ENCODE measurements at regions not wholly inside any gene's neighbourhood (a gene's known extent, or its start where the extent isn't known, plus 50 kb on each side); places are given as distances from the start of the nearest gene placed in this dataset.
"Not testable (repeated sequence)": the region's sequence is repeated elsewhere in the genome, so short reads cannot be mapped to it uniquely, and the experiment has no call there.

DNA sequence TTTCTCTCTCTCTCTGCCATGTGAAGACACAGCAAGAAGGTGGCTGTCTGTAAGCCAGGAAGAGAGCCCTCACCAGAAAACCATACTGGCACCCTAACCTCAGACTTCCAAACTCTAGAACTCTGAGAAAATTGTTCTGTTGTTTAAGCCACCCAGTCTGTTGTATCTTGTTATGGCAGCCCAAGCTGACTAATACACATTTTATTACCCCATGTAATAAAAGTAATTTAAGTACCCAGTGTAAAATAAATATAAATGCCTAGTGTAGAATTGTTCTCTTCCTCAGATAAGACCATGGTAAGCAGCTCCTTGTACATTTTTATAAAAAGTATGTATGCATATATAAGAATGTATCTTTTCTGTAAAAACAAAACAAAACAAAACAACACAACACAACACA lies 119.7 kb downstream of the DTL start:
- Mint-ChIP-seq H3K27ac (no peak overlapping the region), H3K4me3 (no peak overlapping the region), H3K9me3 (peaks cover 0 to 3% of the 10 kb centered on the region in 2 donors), H3K27me3 (no peaks in the 10 kb centered on the region), H3K4me1 (peaks cover 0 to 3% of the 10 kb centered on the region in 2 donors), H3K36me3 (no peaks in the 10 kb centered on the region)
- no peak for DNase-seq
- no peak for ATAC-seq (replicated peaks)

DNA sequence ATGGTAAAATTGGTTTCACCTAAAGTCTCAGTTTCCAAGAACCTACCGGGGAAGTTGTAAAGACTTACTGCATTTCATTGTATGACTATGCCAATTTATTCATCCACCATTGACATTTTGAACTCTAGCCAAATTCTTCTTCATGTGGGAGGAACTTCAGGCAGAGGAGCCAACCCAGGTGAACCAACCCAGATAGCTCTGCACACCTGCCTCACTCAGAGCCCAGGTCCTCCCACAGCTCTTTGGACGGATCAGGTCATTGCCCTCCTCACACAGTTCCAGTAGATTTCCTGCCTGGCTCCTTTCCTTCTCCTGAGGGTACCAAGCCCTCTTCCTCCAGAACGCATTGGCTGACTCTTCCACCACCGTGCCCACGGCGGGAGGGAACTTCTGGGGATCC lies 121.7 kb downstream of the DTL start:
- H3K36me3 Mint-ChIP-seq, result no peaks in the 10 kb centered on the region
- H3K27me3 Mint-ChIP-seq, result no peaks in the 10 kb centered on the region
- H3K4me3 Mint-ChIP-seq, result no peak overlapping the region
- H3K9me3 Mint-ChIP-seq, result peaks cover 0 to 3% of the 10 kb centered on the region in 2 donors
- DNase-seq, result no peak
- no peak overlapping the region for H3K27ac Mint-ChIP-seq
- H3K4me1 Mint-ChIP-seq, result peaks cover 2 to 10% of the 10 kb centered on the region in 2 donors
- no peak for ATAC-seq (replicated peaks)

DNA sequence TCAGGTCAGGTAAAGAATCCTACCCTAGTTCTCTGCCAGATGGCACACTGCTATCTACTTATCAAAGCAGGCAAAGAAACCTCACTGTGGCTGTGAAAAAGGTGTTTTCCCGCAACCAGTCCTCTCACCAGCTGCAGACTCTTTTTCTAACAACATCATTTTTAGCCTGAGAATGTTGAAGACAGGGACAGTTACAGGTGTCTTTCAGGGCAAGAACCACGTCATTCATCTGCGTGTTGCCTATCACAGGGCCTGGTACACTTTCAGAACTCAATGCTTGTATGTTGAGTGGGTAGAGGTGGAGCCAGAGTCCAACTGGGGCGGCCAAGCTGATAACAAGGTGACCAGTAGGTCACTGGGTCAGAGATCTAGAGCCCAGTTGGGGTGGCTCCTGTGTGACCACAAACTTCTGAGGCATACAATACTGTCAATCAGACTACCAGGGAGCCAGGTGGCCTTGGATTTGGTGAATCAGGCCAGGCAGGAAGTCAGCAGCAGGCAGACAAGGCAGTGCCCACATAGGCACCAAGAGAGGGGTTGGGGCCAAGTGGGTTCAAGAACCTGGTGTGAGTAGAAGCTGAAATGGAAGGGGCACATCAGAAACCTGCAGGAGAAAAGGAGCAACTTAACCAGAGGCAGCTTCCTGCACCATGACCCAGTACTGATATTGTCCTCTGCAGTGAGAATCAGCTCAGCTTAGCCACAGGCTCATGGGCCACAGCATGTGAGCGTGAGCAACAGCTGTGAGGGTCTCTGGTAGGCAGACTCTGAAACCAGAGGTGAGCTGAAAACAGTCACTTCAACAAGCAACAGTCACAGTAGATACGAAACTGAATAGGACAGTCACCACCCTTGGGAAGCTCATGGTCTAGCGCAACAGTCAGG lies 123.6 kb downstream of the DTL start:
- H3K4me3 Mint-ChIP-seq, result no peak overlapping the region
- no peak for DNase-seq
- no peaks in the 10 kb centered on the region for H3K9me3 Mint-ChIP-seq
- H3K27ac Mint-ChIP-seq, result no peak overlapping the region
- H3K36me3 Mint-ChIP-seq, result no peaks in the 10 kb centered on the region
- H3K27me3 Mint-ChIP-seq, result no peaks in the 10 kb centered on the region
- peak; percentile 37 to 44 for ATAC-seq (replicated peaks)
- H3K4me1 Mint-ChIP-seq, result peaks cover 8 to 14% of the 10 kb centered on the region in 2 donors

DNA sequence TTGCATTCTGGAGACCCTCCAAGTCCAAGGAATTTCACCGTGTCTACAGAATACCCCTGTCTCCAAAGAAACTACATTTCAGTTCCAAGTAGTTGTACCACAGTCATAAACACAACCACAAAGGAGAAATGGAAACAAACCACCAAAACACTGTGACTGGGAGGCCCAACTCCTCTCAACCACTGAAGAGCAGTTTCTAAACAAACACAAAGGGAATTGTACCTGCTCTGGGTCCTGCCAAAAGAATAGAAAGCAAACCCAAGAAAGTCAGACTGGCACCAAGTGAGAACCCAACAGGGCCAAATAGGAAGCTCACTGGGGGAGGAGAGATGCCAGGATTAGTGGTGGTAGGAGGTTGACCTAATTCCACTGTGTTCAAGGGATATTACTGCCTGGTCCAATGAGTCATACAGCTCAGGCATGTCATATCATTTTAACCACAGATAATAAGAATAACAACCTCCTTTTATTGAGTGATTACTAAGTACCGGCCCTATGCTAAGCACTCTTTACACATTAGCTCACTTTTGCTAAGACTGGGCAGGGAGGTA lies 123.9 kb upstream of the PPP2R5A start:
- Mint-ChIP-seq H3K4me3 (no peak overlapping the region), H3K27ac (peak overlapping the region; percentile 47), H3K9me3 (no peaks in the 10 kb centered on the region), H3K36me3 (no peaks in the 10 kb centered on the region), H3K4me1 (peaks cover 8 to 14% of the 10 kb centered on the region in 2 donors), H3K27me3 (no peaks in the 10 kb centered on the region)
- peak; percentile 61 to 73 for ATAC-seq (replicated peaks)
- no peak for DNase-seq

- ATAC-seq (replicated peaks) (peak in 1 of 2 donors; percentile 35), DNase-seq (peak; percentile 4)
- Mint-ChIP-seq H3K27ac (peak overlapping the region; percentile 1), H3K4me3 (no peak overlapping the region), H3K27me3 (peaks cover 0 to 5% of the 10 kb centered on the region in 2 donors), H3K4me1 (peaks cover 12 to 17% of the 10 kb centered on the region in 2 donors), H3K9me3 (no peaks in the 10 kb centered on the region), H3K36me3 (no peaks in the 10 kb centered on the region)
Observed at GRCh38 chr1:212162635-212163034, 122.6 kb upstream of the PPP2R5A start.

DNA sequence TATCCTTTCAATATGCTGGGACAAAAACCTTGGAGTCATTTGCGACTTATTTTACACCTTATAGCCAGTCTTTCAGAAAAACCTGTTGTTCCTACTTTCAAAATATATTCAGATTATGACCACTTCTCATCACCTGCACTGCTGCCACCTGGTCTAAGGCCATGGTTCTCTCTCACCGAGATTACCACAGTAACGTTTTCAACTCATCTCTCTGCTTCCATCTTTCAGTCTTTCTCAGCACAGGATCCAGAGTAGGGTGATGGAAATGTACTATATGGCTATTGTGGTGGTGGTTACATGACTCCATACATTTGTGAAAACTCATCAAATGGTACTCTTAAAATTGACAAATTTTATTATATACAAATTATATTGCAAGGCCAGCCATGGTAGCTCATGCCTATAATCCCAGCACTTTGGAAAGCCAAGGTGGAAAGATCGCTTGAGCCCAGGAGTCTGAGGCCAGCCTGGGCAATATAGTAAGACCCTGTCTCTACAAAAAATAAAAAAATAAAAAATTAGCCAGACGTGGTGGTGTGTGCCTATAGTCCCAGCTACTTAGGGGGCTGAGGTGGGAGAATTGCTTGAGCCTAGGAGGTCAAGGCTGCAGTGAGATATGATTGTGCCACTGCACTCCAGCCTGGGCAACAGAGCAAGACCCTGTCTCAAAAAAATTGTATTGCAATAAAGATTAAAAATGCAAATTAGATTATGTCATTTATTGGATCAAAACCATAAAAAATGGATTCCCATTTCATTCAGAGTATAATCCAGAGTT lies 120.9 kb upstream of the PPP2R5A start:
- no peaks in the 10 kb centered on the region for H3K9me3 Mint-ChIP-seq
- H3K36me3 Mint-ChIP-seq, result no peaks in the 10 kb centered on the region

DNA sequence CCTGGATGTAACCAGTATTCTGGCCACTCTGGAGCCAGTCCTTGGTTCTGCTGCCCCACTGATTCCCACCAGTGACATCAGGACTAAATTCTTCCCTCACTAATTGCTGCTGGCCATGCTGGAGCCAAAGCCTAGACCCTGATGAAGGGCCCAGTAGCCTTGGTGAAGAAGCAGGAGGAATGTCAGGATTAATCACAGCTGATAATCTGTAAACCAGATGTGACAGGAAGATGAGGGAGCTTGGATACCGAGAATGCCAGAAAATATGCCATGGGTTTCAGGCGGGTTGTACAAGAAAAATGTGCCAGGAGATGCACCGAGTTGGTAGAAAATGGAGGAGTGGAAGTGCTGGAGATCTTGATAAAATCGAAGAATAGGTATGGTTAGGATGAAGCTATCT lies 119.0 kb upstream of the PPP2R5A start:
- no peak for ATAC-seq (replicated peaks)
- H3K27ac Mint-ChIP-seq, result no peak overlapping the region

More for the DNA sequence above, 120.9 kb upstream of the PPP2R5A start:
- Mint-ChIP-seq H3K4me1 (peaks cover 11 to 17% of the 10 kb centered on the region in 2 donors), H3K27me3 (peaks cover 0 to 5% of the 10 kb centered on the region in 2 donors), H3K27ac (no peak overlapping the region), H3K4me3 (no peak overlapping the region)
- DNase-seq (no peak), ATAC-seq (replicated peaks) (no peak)

DNA sequence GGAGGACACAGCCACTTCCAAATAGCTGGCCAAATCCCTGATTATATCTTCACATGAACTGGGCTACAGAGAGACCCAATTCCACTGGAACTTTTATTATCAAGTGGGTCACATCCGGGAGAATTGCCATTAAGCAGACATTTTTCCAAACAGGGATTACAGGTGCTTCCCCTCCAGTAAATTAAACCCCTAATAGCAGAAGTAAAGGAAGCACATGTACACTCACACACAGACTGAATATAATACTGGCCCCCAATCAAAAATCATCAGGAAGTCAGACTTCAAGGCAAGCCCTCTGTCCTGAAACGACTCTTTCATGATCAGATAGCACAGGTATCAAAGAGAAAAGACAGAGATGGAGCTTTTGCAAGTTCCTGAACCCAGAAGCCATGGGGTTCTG lies 118.6 kb upstream of the PPP2R5A start:
- ATAC-seq (replicated peaks) (no peak), DNase-seq (no peak)
- peaks cover 4 to 17% of the 10 kb centered on the region in 2 donors for H3K4me1 Mint-ChIP-seq
- no peaks in the 10 kb centered on the region for H3K36me3 Mint-ChIP-seq
- no peaks in the 10 kb centered on the region for H3K9me3 Mint-ChIP-seq
- H3K27ac Mint-ChIP-seq, result no peak overlapping the region
- peaks cover 0 to 5% of the 10 kb centered on the region in 2 donors for H3K27me3 Mint-ChIP-seq
- no peak overlapping the region for H3K4me3 Mint-ChIP-seq

More for the DNA sequence above, 119.0 kb upstream of the PPP2R5A start:
- Mint-ChIP-seq H3K36me3 (no peaks in the 10 kb centered on the region), H3K4me1 (peaks cover 8 to 17% of the 10 kb centered on the region in 2 donors), H3K4me3 (no peak overlapping the region), H3K27me3 (peaks cover 0 to 5% of the 10 kb centered on the region in 2 donors), H3K9me3 (no peaks in the 10 kb centered on the region)
- DNase-seq, result no peak

DNA sequence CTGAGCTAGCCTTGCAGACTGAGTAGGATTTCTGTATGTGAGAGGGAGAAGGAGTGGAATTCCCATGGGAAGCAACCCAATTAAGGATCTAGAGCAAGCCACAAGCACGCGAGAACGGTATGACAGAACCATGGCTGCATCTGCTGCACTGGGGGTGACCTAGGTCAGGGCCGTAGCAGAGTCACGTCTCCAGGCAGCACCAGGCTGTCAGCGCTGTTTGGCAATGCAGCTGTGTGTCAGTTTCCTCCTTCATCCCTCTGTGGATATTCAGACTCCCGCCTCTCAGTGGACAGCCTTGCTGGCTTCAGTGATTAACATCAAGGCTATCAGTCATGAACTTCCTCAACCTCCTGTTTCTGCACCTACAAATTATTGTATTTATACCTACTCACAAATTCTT lies 118.1 kb upstream of the PPP2R5A start:
- Mint-ChIP-seq H3K27ac (no peak overlapping the region), H3K27me3 (peaks cover 0 to 5% of the 10 kb centered on the region in 2 donors), H3K4me1 (peaks cover 4 to 16% of the 10 kb centered on the region in 2 donors), H3K36me3 (no peaks in the 10 kb centered on the region), H3K9me3 (no peaks in the 10 kb centered on the region), H3K4me3 (no peak overlapping the region)
- no peak for ATAC-seq (replicated peaks)
- DNase-seq, result no peak

GRCh38 chr1:212173567-212173966 lies 111.6 kb upstream of the PPP2R5A start:
- DNase-seq (no peak), ATAC-seq (replicated peaks) (no peak)
- H3K27ac Mint-ChIP-seq, result no peak overlapping the region
- no peaks in the 10 kb centered on the region for H3K36me3 Mint-ChIP-seq
- H3K4me1 Mint-ChIP-seq, result no peaks in the 10 kb centered on the region
- no peaks in the 10 kb centered on the region for H3K27me3 Mint-ChIP-seq
- H3K4me3 Mint-ChIP-seq, result no peak overlapping the region
- H3K9me3 Mint-ChIP-seq, result no peaks in the 10 kb centered on the region

DNA sequence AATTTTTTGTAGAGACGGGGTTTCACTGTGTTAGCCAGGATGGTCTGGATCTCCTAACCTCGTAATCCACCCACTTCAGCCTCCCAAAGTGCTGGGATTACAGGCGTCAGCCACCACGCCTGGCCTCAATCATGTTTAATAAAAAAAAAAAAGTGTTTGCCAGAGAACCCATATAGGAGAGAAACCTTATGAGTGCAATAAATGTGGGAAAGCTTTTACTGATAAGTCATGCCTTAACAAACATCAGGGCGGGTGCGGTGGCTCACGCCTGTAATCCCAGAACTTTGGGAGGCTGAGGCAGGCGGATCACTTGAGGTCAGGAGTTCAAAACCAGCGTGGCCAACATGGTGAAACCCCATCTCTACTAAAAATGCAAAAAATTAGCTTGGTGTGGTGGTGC lies 110.9 kb upstream of the PPP2R5A start:
- not testable (repeated sequence) for H3K27me3 Mint-ChIP-seq; H3K4me3 Mint-ChIP-seq; H3K27ac Mint-ChIP-seq; H3K4me1 Mint-ChIP-seq; H3K9me3 Mint-ChIP-seq; ATAC-seq (replicated peaks); DNase-seq; H3K36me3 Mint-ChIP-seq

GRCh38 chr1:212177542-212177941 lies 107.7 kb upstream of the PPP2R5A start:
- no peaks in the 10 kb centered on the region for H3K9me3 Mint-ChIP-seq
- H3K27me3 Mint-ChIP-seq, result no peaks in the 10 kb centered on the region
- H3K4me3 Mint-ChIP-seq, result no peak overlapping the region
- peaks cover 0 to 2% of the 10 kb centered on the region in 2 donors for H3K4me1 Mint-ChIP-seq
- ATAC-seq (replicated peaks) (no peak), DNase-seq (no peak)
- H3K27ac Mint-ChIP-seq, result no peak overlapping the region
- no peaks in the 10 kb centered on the region for H3K36me3 Mint-ChIP-seq

DNA sequence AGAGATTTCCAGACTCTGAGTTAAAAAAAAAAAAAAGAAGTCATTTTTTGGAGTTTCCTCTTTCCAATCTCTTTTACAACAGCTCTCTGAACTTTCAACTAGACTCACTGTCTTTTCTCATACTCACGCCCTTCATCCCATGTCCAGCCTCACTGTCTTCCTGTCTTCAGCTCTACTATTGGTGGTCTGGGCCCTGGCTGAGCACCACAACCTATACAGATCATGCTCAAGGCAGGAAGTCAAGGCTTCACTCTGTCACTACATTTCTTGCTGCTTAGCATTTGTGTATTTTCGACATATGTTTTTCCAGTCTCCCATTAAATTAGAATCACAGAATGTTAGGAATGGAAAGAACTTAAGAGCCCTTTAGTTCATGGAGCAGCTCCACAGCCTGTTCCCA lies 106.4 kb upstream of the PPP2R5A start:
- Mint-ChIP-seq H3K27ac (no peak overlapping the region), H3K27me3 (no peaks in the 10 kb centered on the region)
- no peak for DNase-seq

GRCh38 chr1:212179394-212180076 lies 105.7 kb upstream of the PPP2R5A start:
- Mint-ChIP-seq H3K36me3 (no peaks in the 10 kb centered on the region), H3K9me3 (no peaks in the 10 kb centered on the region), H3K4me3 (no peak overlapping the region), H3K27me3 (no peaks in the 10 kb centered on the region), H3K4me1 (peaks cover 0 to 2% of the 10 kb centered on the region in 2 donors), H3K27ac (no peak overlapping the region)
- ATAC-seq (replicated peaks), result no peak
- DNase-seq, result no peak

More for the DNA sequence above, 106.4 kb upstream of the PPP2R5A start:
- Mint-ChIP-seq H3K4me3 (no peak overlapping the region), H3K36me3 (no peaks in the 10 kb centered on the region), H3K4me1 (peaks cover 0 to 2% of the 10 kb centered on the region in 2 donors), H3K9me3 (no peaks in the 10 kb centered on the region)
- no peak for ATAC-seq (replicated peaks)
